Activated naive CD4-positive, alpha-beta T cell treated with anti-CD3 and anti-CD28 coated beads for 36 hours (primary cell): ENCODE measurements at regions not wholly inside any gene's neighbourhood (a gene's known extent, or its start where the extent isn't known, plus 50 kb on each side); places are given as distances from the start of the nearest gene placed in this dataset.

Source experiments
- CTCF ChIA-PET: fragments of 350-600 bp; sonication (Branson Sonifier 250); formaldehyde crosslinking; loops from one replicate; lab custom pipeline; 2021; ENCODE audit warnings: antibody characterized with exemption; lab: Charles Lee
- DNase-seq: peaks from one replicate; pipeline ENCODE4 v3.0.0-alpha.2; 2020
- H3K27ac Mint-ChIP-seq: one replicate; pipeline ENCODE4 v1.8.0; 2021; ENCODE audit warnings: mild to moderate bottlenecking, mixed read lengths
- H3K27me3 Mint-ChIP-seq: one replicate; pipeline ENCODE4 v1.8.0; 2021; ENCODE audit warnings: low read depth, mixed read lengths
- H3K36me3 Mint-ChIP-seq: one replicate; pipeline ENCODE4 v1.8.0; 2021; ENCODE audit warnings: low read depth, mixed read lengths
- H3K4me1 Mint-ChIP-seq: one replicate; pipeline ENCODE4 v1.8.0; 2021; ENCODE audit warnings: low read depth, mixed read lengths
- H3K4me3 Mint-ChIP-seq: one replicate; pipeline ENCODE4 v1.8.0; 2021; ENCODE audit warnings: mild to moderate bottlenecking, moderate library complexity, mixed read lengths
- H3K9me3 Mint-ChIP-seq: one replicate; pipeline ENCODE4 v1.8.0; 2021; ENCODE audit warnings: mixed read lengths
- intact Hi-C: fragments of 100-400 bp; cut with micrococcal nuclease; formaldehyde crosslinking; loops from one replicate; pipeline ENCODE4 v1.15.1; 2023

GRCh38 chr16:5422047-5422446, 324.5 kb upstream of the EEF2KMT start:
- Mint-ChIP-seq H3K4me3 (no peak overlapping the region), H3K27ac (no peak overlapping the region), H3K36me3 (no peaks in the 10 kb centered on the region), H3K4me1 (no peaks in the 10 kb centered on the region), H3K9me3 (no peaks in the 10 kb centered on the region), H3K27me3 (peaks cover 4% of the 10 kb centered on the region)
- DNase-seq, result no peak
- CTCF ChIA-PET, result no interaction called here
- intact Hi-C loops, result no loop called here

- H3K9me3 Mint-ChIP-seq, result peaks cover under 1% of the 10 kb centered on the region
- intact Hi-C loops, result no loop called here
- H3K27me3 Mint-ChIP-seq, result peaks cover 4% of the 10 kb centered on the region
- DNase-seq, result no peak
- no peak overlapping the region for H3K27ac Mint-ChIP-seq
- CTCF ChIA-PET, result no interaction called here
- H3K4me3 Mint-ChIP-seq, result no peak overlapping the region
- no peaks in the 10 kb centered on the region for H3K36me3 Mint-ChIP-seq
- no peaks in the 10 kb centered on the region for H3K4me1 Mint-ChIP-seq
Measured at GRCh38 chr16:5416013-5416412, 318.4 kb upstream of the EEF2KMT start.

DNA sequence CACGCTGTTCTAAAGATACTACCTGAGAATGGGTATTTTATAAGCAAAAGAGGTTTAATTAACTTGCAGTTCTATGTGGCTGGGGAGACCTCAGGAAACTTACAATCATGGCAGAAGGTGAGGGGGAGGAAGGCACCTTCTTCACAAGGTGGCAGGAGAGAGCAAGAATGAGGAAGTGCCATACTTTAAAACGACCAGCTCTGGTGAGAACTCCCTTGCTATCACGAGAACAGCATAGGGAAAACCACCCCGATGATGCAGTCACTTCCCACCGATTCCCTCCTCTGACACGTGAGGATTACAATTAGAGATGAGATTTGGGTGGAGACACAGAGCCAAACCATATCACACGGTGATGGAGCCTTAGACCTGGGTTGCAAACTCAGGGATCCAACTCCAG, 317.5 kb upstream of the EEF2KMT start:
- Mint-ChIP-seq H3K4me3 (no peak overlapping the region), H3K27me3 (peaks cover 4% of the 10 kb centered on the region), H3K36me3 (no peaks in the 10 kb centered on the region), H3K27ac (no peak overlapping the region), H3K4me1 (no peaks in the 10 kb centered on the region), H3K9me3 (peaks cover 3% of the 10 kb centered on the region)
- DNase-seq, result no peak
- CTCF ChIA-PET, result no interaction called here
- intact Hi-C loops, result no loop called here

- Mint-ChIP-seq H3K36me3 (no peaks in the 10 kb centered on the region), H3K27me3 (peaks cover 4% of the 10 kb centered on the region), H3K27ac (no peak overlapping the region), H3K4me1 (no peaks in the 10 kb centered on the region), H3K4me3 (no peak overlapping the region), H3K9me3 (peaks cover 3% of the 10 kb centered on the region)
- DNase-seq, result no peak
- intact Hi-C loops, result no loop called here
- CTCF ChIA-PET, result interaction anchor here (0.9 kb wide), 1 partner anchor 79 kb away, joined by 4 read pairs; no protein-coding TSS in a partner anchor
Measured at GRCh38 chr16:5412731-5413130, 315.1 kb upstream of the EEF2KMT start.

- Mint-ChIP-seq H3K9me3 (no peaks in the 10 kb centered on the region), H3K27me3 (peaks cover 11% of the 10 kb centered on the region), H3K4me3 (no peak overlapping the region), H3K4me1 (no peaks in the 10 kb centered on the region), H3K27ac (no peak overlapping the region), H3K36me3 (no peaks in the 10 kb centered on the region)
- intact Hi-C loops, result no loop called here
- no peak for DNase-seq
- CTCF ChIA-PET, result no interaction called here
Measured at GRCh38 chr16:5398203-5398602, 300.6 kb upstream of the EEF2KMT start.

DNA sequence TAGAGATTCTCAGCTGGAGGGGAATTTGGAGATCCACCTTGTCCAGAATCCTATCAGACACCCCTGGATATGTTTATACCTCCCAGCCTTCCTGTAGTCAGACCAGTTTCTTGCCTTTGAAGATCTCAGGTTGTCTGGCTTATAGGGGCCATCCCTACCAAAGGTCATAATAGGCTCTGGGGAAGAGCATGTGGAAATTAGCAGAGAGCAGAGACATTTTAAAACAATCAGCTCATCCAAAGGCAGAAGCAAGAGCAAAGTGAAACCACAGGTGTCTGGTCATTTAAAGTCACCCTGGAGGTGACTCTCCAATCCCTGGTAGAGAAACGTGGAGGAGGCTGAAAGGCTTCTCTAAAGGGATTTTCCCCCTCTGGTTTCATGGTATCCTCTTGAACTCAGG, 299.3 kb upstream of the EEF2KMT start:
- DNase-seq, result no peak
- CTCF ChIA-PET, result no interaction called here
- intact Hi-C loops, result no loop called here
- H3K9me3 Mint-ChIP-seq, result no peaks in the 10 kb centered on the region
- peaks cover 4% of the 10 kb centered on the region for H3K27me3 Mint-ChIP-seq
- H3K36me3 Mint-ChIP-seq, result no peaks in the 10 kb centered on the region
- no peak overlapping the region for H3K4me3 Mint-ChIP-seq
- H3K4me1 Mint-ChIP-seq, result no peaks in the 10 kb centered on the region
- no peak overlapping the region for H3K27ac Mint-ChIP-seq

DNA sequence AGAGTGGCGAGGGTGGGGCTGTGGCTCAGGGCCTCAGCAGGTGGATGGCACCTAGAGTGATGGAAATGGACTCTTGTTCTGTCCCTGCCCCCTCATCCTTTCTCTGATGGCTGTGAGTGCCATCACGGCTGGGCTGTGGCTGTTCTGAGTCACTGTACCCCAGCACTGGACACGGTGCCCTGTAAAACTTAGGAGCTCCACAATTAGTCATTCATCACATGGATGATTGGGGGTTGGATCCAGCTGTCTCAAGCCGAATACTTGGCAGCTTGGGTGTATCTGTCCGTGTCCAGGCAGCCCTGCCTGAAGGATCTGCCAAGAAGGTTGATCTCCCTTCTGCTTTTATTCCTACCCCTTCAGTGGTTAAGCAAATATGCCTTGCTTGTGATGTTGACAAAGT, 295.5 kb upstream of the EEF2KMT start:
- H3K9me3 Mint-ChIP-seq, result no peaks in the 10 kb centered on the region
- H3K4me3 Mint-ChIP-seq, result no peak overlapping the region
- intact Hi-C loops, result no loop called here
- no peaks in the 10 kb centered on the region for H3K36me3 Mint-ChIP-seq
- CTCF ChIA-PET, result no interaction called here
- H3K27me3 Mint-ChIP-seq, result no peaks in the 10 kb centered on the region
- no peaks in the 10 kb centered on the region for H3K4me1 Mint-ChIP-seq
- DNase-seq, result no peak
- no peak overlapping the region for H3K27ac Mint-ChIP-seq

DNA sequence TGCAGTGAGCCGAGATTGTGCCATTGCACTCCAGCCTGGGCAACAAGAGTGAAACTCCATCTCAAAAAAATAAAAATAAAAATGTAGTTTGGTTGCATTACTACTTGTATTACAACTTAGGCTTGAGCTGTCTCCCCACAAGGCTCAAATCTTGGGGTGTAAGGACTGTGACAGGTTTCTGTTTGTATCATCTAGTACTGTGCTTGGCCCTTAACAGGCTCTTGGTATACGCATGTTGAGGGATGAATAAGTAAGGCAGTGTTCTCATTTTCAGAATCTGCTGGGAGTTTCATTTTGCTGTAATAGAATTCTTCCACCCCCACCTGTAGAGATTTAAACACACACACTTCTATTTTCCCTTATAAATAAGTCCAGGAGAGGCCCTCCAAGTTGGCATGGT, 289.4 kb upstream of the EEF2KMT start:
- H3K27ac Mint-ChIP-seq, result no peak overlapping the region
- CTCF ChIA-PET, result no interaction called here

DNA sequence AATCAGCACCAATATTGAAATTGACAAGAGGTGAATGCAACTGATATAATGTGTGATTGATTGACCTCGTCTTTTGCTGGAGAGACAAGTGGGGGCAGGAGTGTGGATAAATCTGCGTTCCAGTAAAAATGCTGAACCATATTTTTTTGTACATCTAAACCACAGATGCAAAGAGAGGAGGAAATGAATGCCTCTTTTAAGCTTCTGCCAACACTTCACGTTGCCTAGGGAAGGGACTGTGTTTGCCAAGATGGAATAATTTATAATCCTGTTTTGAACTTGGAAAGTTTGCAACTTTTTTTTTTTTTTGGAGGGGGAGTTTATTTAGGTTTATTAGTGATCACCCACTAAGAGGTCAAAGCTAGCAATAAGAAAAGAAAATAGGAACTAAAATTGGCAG, 288.2 kb upstream of the EEF2KMT start:
- no peak overlapping the region for H3K4me3 Mint-ChIP-seq
- no peak overlapping the region for H3K27ac Mint-ChIP-seq
- intact Hi-C loops, result no loop called here
- CTCF ChIA-PET, result interaction anchor here (0.6 to 0.7 kb wide), 2 partner anchors 105 to 153 kb away, joined by 4 read pairs; no protein-coding TSS in a partner anchor
- no peaks in the 10 kb centered on the region for H3K4me1 Mint-ChIP-seq
- DNase-seq, result no peak
- H3K27me3 Mint-ChIP-seq, result no peaks in the 10 kb centered on the region
- H3K9me3 Mint-ChIP-seq, result no peaks in the 10 kb centered on the region
- H3K36me3 Mint-ChIP-seq, result no peaks in the 10 kb centered on the region

More for the DNA sequence above, 289.4 kb upstream of the EEF2KMT start:
- no peak for DNase-seq
- Mint-ChIP-seq H3K36me3 (no peaks in the 10 kb centered on the region), H3K27me3 (no peaks in the 10 kb centered on the region), H3K9me3 (no peaks in the 10 kb centered on the region), H3K4me3 (no peak overlapping the region), H3K4me1 (no peaks in the 10 kb centered on the region)
- intact Hi-C loops, result no loop called here

- no peaks in the 10 kb centered on the region for H3K27me3 Mint-ChIP-seq
- intact Hi-C loops, result no loop called here
- no peaks in the 10 kb centered on the region for H3K9me3 Mint-ChIP-seq
- CTCF ChIA-PET, result no interaction called here
- DNase-seq, result no peak
- no peak overlapping the region for H3K4me3 Mint-ChIP-seq
- H3K36me3 Mint-ChIP-seq, result no peaks in the 10 kb centered on the region
- H3K27ac Mint-ChIP-seq, result no peak overlapping the region
- no peaks in the 10 kb centered on the region for H3K4me1 Mint-ChIP-seq
Measured at GRCh38 chr16:5385115-5385514, 287.5 kb upstream of the EEF2KMT start.

DNA sequence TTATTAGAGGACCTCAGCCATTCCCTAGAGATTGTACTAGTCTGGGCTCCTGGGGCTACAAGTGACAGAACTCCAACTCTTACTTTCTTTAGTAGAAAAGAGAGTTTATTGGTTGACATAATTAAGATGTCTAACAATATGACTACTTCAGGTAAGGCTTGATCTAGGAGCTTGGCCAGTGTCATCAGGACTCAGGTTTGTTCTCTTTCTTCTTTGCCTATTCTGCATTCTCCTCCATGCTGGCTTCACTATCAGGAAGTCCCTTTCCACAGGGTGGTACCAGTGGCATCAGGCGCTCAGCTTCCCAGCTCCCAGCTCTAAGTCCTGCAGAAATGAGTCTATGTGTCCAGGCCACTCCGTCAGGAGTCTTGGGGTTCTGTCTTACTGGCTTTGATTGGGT, 286.1 kb upstream of the EEF2KMT start:
- CTCF ChIA-PET, result no interaction called here
- no peaks in the 10 kb centered on the region for H3K4me1 Mint-ChIP-seq
- H3K4me3 Mint-ChIP-seq, result no peak overlapping the region

GRCh38 chr16:5382484-5382883, 284.9 kb upstream of the EEF2KMT start:
- Mint-ChIP-seq H3K9me3 (no peaks in the 10 kb centered on the region), H3K4me1 (no peaks in the 10 kb centered on the region), H3K36me3 (no peaks in the 10 kb centered on the region), H3K4me3 (no peak overlapping the region), H3K27ac (no peak overlapping the region), H3K27me3 (peaks cover 1% of the 10 kb centered on the region)
- no peak for DNase-seq
- intact Hi-C loops, result no loop called here
- CTCF ChIA-PET, result no interaction called here

More for the DNA sequence above, 286.1 kb upstream of the EEF2KMT start:
- intact Hi-C loops, result no loop called here
- no peaks in the 10 kb centered on the region for H3K27me3 Mint-ChIP-seq
- H3K27ac Mint-ChIP-seq, result no peak overlapping the region
- H3K36me3 Mint-ChIP-seq, result no peaks in the 10 kb centered on the region
- no peak for DNase-seq
- no peaks in the 10 kb centered on the region for H3K9me3 Mint-ChIP-seq

DNA sequence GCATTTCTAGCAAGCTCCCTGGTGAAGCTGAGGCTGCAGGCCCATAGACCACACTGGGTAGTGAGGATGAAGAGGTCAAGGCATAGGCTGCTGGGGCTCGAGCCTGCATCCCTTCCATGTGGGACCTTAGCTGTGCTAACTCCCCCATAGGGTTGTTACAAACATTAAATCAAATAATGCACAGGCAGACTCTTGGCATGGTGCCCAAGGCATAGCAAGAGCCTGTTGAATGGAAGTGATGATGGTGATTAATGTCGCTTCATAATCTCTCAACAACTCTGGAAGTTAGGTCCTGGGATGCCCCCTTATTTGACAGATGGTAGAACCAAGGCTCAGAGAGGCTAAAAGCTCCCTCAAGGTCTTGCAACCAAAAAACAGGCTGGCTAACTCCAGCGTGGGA, 283.9 kb upstream of the EEF2KMT start:
- Mint-ChIP-seq H3K4me1 (no peaks in the 10 kb centered on the region), H3K9me3 (no peaks in the 10 kb centered on the region)

GRCh38 chr16:5379954-5380353, 282.4 kb upstream of the EEF2KMT start:
- intact Hi-C loops, result no loop called here
- Mint-ChIP-seq H3K9me3 (no peaks in the 10 kb centered on the region), H3K4me3 (no peak overlapping the region), H3K27me3 (peaks cover 10% of the 10 kb centered on the region), H3K27ac (no peak overlapping the region), H3K4me1 (no peaks in the 10 kb centered on the region), H3K36me3 (no peaks in the 10 kb centered on the region)
- CTCF ChIA-PET, result no interaction called here
- no peak for DNase-seq

More for the DNA sequence above, 283.9 kb upstream of the EEF2KMT start:
- Mint-ChIP-seq H3K27me3 (peaks cover 4% of the 10 kb centered on the region), H3K36me3 (no peaks in the 10 kb centered on the region), H3K27ac (no peak overlapping the region), H3K4me3 (no peak overlapping the region)
- intact Hi-C loops, result no loop called here
- no peak for DNase-seq
- CTCF ChIA-PET, result interaction anchor here (0.6 kb wide), 1 partner anchor 61 kb away, joined by 7 read pairs; no protein-coding TSS in a partner anchor
